A549 (cell line): ENCODE measurements at regions not wholly inside any gene's neighbourhood (a gene's known extent, or its start where the extent isn't known, plus 50 kb on each side); places are given as distances from the start of the nearest gene placed in this dataset.

Experiments
- ATAC-seq, 2 experiments: fragments of 200-7000 bp in 1 of 2; fragments of >200 bp in 1 of 2; cut with Nextera tagmentation in 1 of 2; cut with Tn5 transposase in 1 of 2; 3 replicates each; pipeline versions ENCODE4 v1.8.0 to v1.9.1; 2018 to 2020; ENCODE audit warnings: mild to moderate bottlenecking in 1 of 2, moderate library complexity in 1 of 2
- CTCF ChIA-PET: fragments of 300-600 bp; sonication (Branson Sonifier 250); formaldehyde crosslinking; extraction: SDS; loops from one replicate; lab custom pipeline; 2021; ENCODE audit warnings: antibody characterized with exemption, inconsistent platforms; lab: Yijun Ruan, JAX
- POLR2A ChIA-PET: fragments of 350-600 bp; formaldehyde crosslinking; extraction: SDS; loops from one replicate; lab custom pipeline; 2021; ENCODE audit warnings: antibody characterized with exemption, inconsistent platforms; lab: Yijun Ruan, JAX
- DNase-seq, 2 experiments: peaks; one replicate each; pipeline versions ENCODE4 v3.0.0 to v3.0.0-alpha.2; 2011 to 2016; ENCODE audit warnings: low read depth in 1 of 2, low spot score in 1 of 2
- FAIRE-seq: peaks from 2 replicates; lab custom pipeline; 2011; peaks lifted over from hg19 to GRCh38; lab: Jason Lieb, UNC
- H3K27ac ChIP-seq, 2 experiments: fragments of >200 bp; sonication (Bioruptor Twin); formaldehyde crosslinking; 3 replicates each; pipeline ENCODE4 v1.5.1; 2016 to 2017
- H3K4me1 ChIP-seq: fragments of >200 bp; sonication (Bioruptor Twin); formaldehyde crosslinking; 3 replicates; pipeline ENCODE4 v1.6.1; 2016
- H3K4me2 ChIP-seq: fragments of >200 bp; sonication (Bioruptor Twin); formaldehyde crosslinking; 3 replicates; pipeline ENCODE4 v1.6.1; 2016
- H3K4me3 ChIP-seq: fragments of >200 bp; sonication (Bioruptor Twin); formaldehyde crosslinking; 3 replicates; pipeline ENCODE4 v1.5.1; 2016
- H3K9me3 ChIP-seq: fragments of >200 bp; sonication (Bioruptor Twin); formaldehyde crosslinking; 3 replicates; pipeline ENCODE4 v1.6.1; 2016
- BHLHE40 ChIP-seq: IDR thresholded peaks from 2 replicates; pipeline ENCODE4 v1.6.1; 2012; ENCODE audit warnings: low read depth, low read length, inconsistent platforms
- CEBPB ChIP-seq, 2 experiments: fragments of >200 bp in 1 of 2; sonication (Bioruptor Twin) in 1 of 2; formaldehyde crosslinking in 1 of 2; IDR thresholded peaks; 2 replicates each; pipeline ENCODE4 v1.6.1; 2012 to 2016
- EHF ChIP-seq: fragments of 250-450 bp; sonication (Bioruptor Pico); IDR thresholded peaks from 2 replicates; pipeline ENCODE4 v1.5.0; 2020; ENCODE audit warnings: mild to moderate bottlenecking
- EHMT2 ChIP-seq: fragments of 200-600 bp; sonication (generic); IDR thresholded peaks from 2 replicates; pipeline ENCODE4 v1.6.1; 2016; ENCODE audit warnings: antibody characterized with exemption, low read depth, mild to moderate bottlenecking, moderate library complexity
- EP300 ChIP-seq, 2 experiments: fragments of >200 bp; sonication (Bioruptor Twin); formaldehyde crosslinking; IDR thresholded peaks; 2 replicates in 1 of 2; 3 replicates in 1 of 2; pipeline ENCODE4 v1.6.1; 2016 to 2017
- FOXS1 ChIP-seq: fragments of 250-450 bp; sonication (Bioruptor Pico); IDR thresholded peaks from 2 replicates; pipeline ENCODE4 v1.5.0; 2020; ENCODE audit warnings: mild to moderate bottlenecking, moderate library complexity
- GATA3 ChIP-seq: IDR thresholded peaks from 2 replicates; pipeline ENCODE4 v1.6.1; 2012; ENCODE audit warnings: borderline replicate concordance
- HDAC2 ChIP-seq: fragments of 200-600 bp; sonication (generic); IDR thresholded peaks from 2 replicates; pipeline ENCODE4 v1.6.1; 2016
- HOXB13 ChIP-seq: fragments of 250-450 bp; sonication (Bioruptor Pico); IDR thresholded peaks from 2 replicates; pipeline ENCODE4 v1.5.0; 2020; ENCODE audit warnings: low read depth, mild to moderate bottlenecking, moderate library complexity
- MAFK ChIP-seq: fragments of 450-650 bp; IDR thresholded peaks from 2 replicates; pipeline ENCODE4 v1.6.1; 2014; ENCODE audit not compliant: partially characterized antibody
- NFE2L2 ChIP-seq: fragments of 150-350 bp; conservative IDR thresholded peaks from 2 replicates; pipeline ENCODE4 v1.6.1; 2014; ENCODE audit warnings: low read length
- NR3C1 ChIP-seq: fragments of >200 bp; sonication (Bioruptor Twin); formaldehyde crosslinking; IDR thresholded peaks from 3 replicates; pipeline ENCODE4 v1.6.1; 2017
- POLR2A ChIP-seq: IDR thresholded peaks from 2 replicates; pipeline ENCODE4 v1.6.1; 2012; ENCODE audit warnings: mild to moderate bottlenecking, low read length
- POLR2AphosphoS2 ChIP-seq: conservative IDR thresholded peaks from 2 replicates; pipeline ENCODE4 v1.6.1; 2012; ENCODE audit warnings: low read length, improper control_type of control experiment, inconsistent platforms
- RAD21 ChIP-seq, 2 experiments: fragments of >200 bp in 1 of 2; sonication (Bioruptor Twin) in 1 of 2; formaldehyde crosslinking in 1 of 2; IDR thresholded peaks in 1 of 2; conservative IDR thresholded peaks in 1 of 2; 2 replicates in 1 of 2; 3 replicates in 1 of 2; pipeline ENCODE4 v1.6.1; 2012 to 2018; ENCODE audit warnings: inconsistent platforms in 1 of 2
- RFX5 ChIP-seq: fragments of 450-650 bp; IDR thresholded peaks from 2 replicates; pipeline ENCODE4 v1.7.1; 2014; ENCODE audit warnings: antibody characterized with exemption, mild to moderate bottlenecking, moderate library complexity
- SMC3 ChIP-seq: fragments of >200 bp; sonication (Bioruptor Twin); formaldehyde crosslinking; IDR thresholded peaks from 3 replicates; pipeline ENCODE4 v1.6.1; 2018; ENCODE audit warnings: inconsistent platforms
- ZC3H11A ChIP-seq: fragments of 450-650 bp; IDR thresholded peaks from 2 replicates; pipeline ENCODE4 v1.6.1; 2014; ENCODE audit warnings: antibody characterized with exemption, mild to moderate bottlenecking
- ZFP36 ChIP-seq: fragments of 450-650 bp; IDR thresholded peaks from 2 replicates; pipeline ENCODE4 v1.6.1; 2014; ENCODE audit warnings: borderline replicate concordance; ENCODE audit not compliant: partially characterized antibody
- WGBS: methylation state at CpG from one replicate; pipeline ENCODE4 v1.1.6; 2017; ENCODE audit errors: missing lambda C conversion rate; 5-methylcytosine and 5-hydroxymethylcytosine counted together
- TF ChIP-seq, protein P1 (sequence below): IDR thresholded peaks from 2 replicates; pipeline ENCODE4 v1.6.1; 2012; ENCODE audit warnings: low read depth, borderline replicate concordance
- TF ChIP-seq, protein P2 (sequence below): fragments of >200 bp; sonication (Bioruptor Twin); formaldehyde crosslinking; IDR thresholded peaks from 3 replicates; pipeline ENCODE4 v1.5.1; 2016
- TF ChIP-seq, protein P3 (sequence below): fragments of 250-450 bp; sonication (Bioruptor Pico); IDR thresholded peaks from 2 replicates; pipeline ENCODE4 v1.5.0; 2020; ENCODE audit warnings: low read depth, mild to moderate bottlenecking, moderate library complexity
- TF ChIP-seq, protein P4 (sequence below): fragments of >200 bp; sonication (Bioruptor Twin); formaldehyde crosslinking; IDR thresholded peaks from 2 replicates; pipeline ENCODE4 v1.6.1; 2016
- TF ChIP-seq, protein P5 (sequence below): fragments of >200 bp; sonication (Bioruptor Twin); formaldehyde crosslinking; IDR thresholded peaks from 3 replicates; pipeline ENCODE4 v1.6.1; 2016

DNA sequence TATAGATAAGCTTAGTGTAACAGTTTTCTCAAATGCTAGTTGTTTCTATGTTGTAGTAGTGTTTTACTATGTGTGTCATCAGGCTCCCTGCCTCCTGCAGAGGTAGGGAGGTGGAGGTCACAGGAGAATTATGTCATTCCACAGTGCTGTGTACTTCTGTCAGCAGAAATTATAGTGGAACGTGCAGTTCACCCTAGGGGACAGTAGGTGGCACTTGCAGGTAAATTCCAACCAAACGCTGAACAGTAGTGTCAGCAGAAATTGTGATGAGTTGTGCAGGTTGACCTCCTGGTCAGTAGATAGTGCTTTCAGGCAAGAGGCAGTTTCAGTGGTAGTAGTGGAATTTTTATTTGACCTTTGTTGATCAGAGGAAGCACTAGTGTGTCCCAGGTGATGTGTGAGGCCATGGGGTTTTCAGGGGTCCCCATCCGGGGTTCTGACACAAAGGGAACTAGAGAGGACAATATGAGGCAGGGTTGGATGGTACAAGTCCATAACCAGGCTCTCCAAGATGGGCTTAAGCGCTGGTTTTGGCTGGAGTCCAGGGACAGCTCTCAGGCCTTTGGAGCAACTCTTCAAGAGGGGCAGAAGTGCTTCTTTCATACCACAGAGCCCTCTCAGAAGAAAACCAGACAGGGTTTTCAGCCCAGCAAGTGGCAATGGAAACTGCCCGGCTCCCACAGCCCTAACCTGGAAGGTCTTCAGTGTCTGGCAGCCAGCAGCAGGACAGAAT, 402.9 kb downstream of the CYLC2 start:
- Histone ChIP-seq H3K27ac (no peak overlapping the region), H3K4me2 (no peak overlapping the region), H3K9me3 (no peaks in the 10 kb centered on the region), H3K4me3 (no peak overlapping the region), H3K4me1 (no peaks in the 10 kb centered on the region)
- CTCF ChIA-PET: interaction anchor here (0.6 to 0.8 kb wide), 2 partner anchors 19 to 76 kb away, joined by 3 read pairs; no protein-coding TSS in a partner anchor
- DNase-seq (peak; percentile 21 to 66), FAIRE-seq (no peak), ATAC-seq (peak; percentile 78 to 86)
- POLR2A ChIA-PET: no interaction called here
- TF ChIP-seq, protein P1, sequence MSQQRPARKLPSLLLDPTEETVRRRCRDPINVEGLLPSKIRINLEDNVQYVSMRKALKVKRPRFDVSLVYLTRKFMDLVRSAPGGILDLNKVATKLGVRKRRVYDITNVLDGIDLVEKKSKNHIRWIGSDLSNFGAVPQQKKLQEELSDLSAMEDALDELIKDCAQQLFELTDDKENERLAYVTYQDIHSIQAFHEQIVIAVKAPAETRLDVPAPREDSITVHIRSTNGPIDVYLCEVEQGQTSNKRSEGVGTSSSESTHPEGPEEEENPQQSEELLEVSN: no peak
- TF ChIP-seq, protein P2, sequence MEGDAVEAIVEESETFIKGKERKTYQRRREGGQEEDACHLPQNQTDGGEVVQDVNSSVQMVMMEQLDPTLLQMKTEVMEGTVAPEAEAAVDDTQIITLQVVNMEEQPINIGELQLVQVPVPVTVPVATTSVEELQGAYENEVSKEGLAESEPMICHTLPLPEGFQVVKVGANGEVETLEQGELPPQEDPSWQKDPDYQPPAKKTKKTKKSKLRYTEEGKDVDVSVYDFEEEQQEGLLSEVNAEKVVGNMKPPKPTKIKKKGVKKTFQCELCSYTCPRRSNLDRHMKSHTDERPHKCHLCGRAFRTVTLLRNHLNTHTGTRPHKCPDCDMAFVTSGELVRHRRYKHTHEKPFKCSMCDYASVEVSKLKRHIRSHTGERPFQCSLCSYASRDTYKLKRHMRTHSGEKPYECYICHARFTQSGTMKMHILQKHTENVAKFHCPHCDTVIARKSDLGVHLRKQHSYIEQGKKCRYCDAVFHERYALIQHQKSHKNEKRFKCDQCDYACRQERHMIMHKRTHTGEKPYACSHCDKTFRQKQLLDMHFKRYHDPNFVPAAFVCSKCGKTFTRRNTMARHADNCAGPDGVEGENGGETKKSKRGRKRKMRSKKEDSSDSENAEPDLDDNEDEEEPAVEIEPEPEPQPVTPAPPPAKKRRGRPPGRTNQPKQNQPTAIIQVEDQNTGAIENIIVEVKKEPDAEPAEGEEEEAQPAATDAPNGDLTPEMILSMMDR: peak; percentile 43
- TF ChIP-seq SMC3 (peak; percentile 52), RAD21 (conservative IDR thresholded peaks at IDR 0.05 in 1 of 2, IDR thresholded peaks at IDR 0.05 in 1 of 2) (peak; percentile 58 to 61; a peak in 4 of 5 replicates), RFX5 (no peak), MAFK (peak; percentile 96), EHMT2 (no peak), EHF (CRISPR knock-in tag) (no peak)
- 25% methylated on average over 5 of the region's 5 CpGs for WGBS

DNA sequence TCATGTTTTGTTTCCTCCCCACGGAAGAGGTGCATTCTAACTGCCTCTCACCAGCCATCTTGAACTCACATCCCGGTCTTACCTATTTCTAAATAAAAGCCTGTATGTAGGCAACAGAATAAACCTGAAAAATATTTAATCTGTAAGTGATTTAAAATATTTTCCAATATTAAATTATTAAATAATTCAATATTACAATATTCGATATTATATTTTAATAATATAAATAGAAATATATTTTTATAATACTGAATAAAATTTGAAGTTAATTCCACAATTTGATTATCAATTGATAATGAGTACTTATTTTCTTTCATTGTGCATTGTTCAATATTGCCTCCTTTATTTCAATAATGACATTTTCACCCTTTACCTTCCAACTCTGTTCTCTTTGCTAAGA, 404.4 kb downstream of the CYLC2 start:
- H3K9me3 ChIP-seq: no peaks in the 10 kb centered on the region
- no peaks in the 10 kb centered on the region for H3K4me1 ChIP-seq
- no peak for FAIRE-seq
- DNase-seq: no peak
- POLR2A ChIA-PET: no interaction called here
- no peak for ATAC-seq
- no peak overlapping the region for H3K4me3 ChIP-seq
- WGBS: 56% methylated on average over 3 of the region's 3 CpGs
- no peak overlapping the region for H3K27ac ChIP-seq
- H3K4me2 ChIP-seq: no peak overlapping the region
- CTCF ChIA-PET: no interaction called here
- no peak for TF ChIP-seq SMC3
- no peak for TF ChIP-seq POLR2A
- TF ChIP-seq, protein P3, sequence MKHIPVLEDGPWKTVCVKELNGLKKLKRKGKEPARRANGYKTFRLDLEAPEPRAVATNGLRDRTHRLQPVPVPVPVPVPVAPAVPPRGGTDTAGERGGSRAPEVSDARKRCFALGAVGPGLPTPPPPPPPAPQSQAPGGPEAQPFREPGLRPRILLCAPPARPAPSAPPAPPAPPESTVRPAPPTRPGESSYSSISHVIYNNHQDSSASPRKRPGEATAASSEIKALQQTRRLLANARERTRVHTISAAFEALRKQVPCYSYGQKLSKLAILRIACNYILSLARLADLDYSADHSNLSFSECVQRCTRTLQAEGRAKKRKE (CRISPR knock-in tag): no peak
- TF ChIP-seq ZC3H11A: no peak
- TF ChIP-seq, protein P4, sequence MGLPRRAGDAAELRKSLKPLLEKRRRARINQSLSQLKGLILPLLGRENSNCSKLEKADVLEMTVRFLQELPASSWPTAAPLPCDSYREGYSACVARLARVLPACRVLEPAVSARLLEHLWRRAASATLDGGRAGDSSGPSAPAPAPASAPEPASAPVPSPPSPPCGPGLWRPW: no peak
- no peak for TF ChIP-seq BHLHE40
- TF ChIP-seq ZFP36: no peak
- TF ChIP-seq HDAC2: no peak
- TF ChIP-seq HOXB13 (CRISPR knock-in tag): no peak
- TF ChIP-seq NFE2L2: no peak
- no peak for TF ChIP-seq POLR2AphosphoS2
- TF ChIP-seq GATA3: no peak
- TF ChIP-seq CEBPB (IDR thresholded peaks at IDR 0.05): no peak
- TF ChIP-seq EP300 (IDR thresholded peaks at IDR 0.05): no peak
- no peak for TF ChIP-seq RFX5
- TF ChIP-seq FOXS1 (CRISPR knock-in tag): no peak
- TF ChIP-seq NR3C1: no peak
- TF ChIP-seq, protein P5, sequence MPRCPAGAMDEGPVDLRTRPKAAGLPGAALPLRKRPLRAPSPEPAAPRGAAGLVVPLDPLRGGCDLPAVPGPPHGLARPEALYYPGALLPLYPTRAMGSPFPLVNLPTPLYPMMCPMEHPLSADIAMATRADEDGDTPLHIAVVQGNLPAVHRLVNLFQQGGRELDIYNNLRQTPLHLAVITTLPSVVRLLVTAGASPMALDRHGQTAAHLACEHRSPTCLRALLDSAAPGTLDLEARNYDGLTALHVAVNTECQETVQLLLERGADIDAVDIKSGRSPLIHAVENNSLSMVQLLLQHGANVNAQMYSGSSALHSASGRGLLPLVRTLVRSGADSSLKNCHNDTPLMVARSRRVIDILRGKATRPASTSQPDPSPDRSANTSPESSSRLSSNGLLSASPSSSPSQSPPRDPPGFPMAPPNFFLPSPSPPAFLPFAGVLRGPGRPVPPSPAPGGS: no peak
- TF ChIP-seq MAFK: no peak
- TF ChIP-seq, all 56 proteins: peak for 0
